Keratinocyte (primary cell): ENCODE measurements at regions not wholly inside any gene's neighbourhood (a gene's known extent, or its start where the extent isn't known, plus 50 kb on each side); places are given as distances from the start of the nearest gene placed in this dataset.

Experiments
- DNase-seq: peaks from one replicate; pipeline ENCODE4 v3.0.0-alpha.2; 2011; ENCODE audit warnings: low read depth, missing footprints, low spot score
- FAIRE-seq: peaks from 2 replicates; lab custom pipeline; 2011; peaks lifted over from hg19 to GRCh38; lab: Jason Lieb, UNC
- H2AFZ ChIP-seq: 2 replicates; pipeline ENCODE4 v1.6.0; 2012; ENCODE audit warnings: low read length, control low read depth, inconsistent platforms; ENCODE audit not compliant: control insufficient read depth
- H3K27ac ChIP-seq: 2 replicates; pipeline ENCODE4 v1.5.1; 2011; ENCODE audit warnings: low read length; ENCODE audit not compliant: control insufficient read depth, insufficient read depth
- H3K27me3 ChIP-seq: 3 replicates; pipeline ENCODE4 v1.6.0; 2011; ENCODE audit warnings: low read length; ENCODE audit not compliant: control insufficient read depth, insufficient read depth; ENCODE audit errors: extremely low read depth
- H3K36me3 ChIP-seq, 2 experiments: 2 replicates in 1 of 2; 3 replicates in 1 of 2; pipeline ENCODE4 v1.5.1; 2011; ENCODE audit warnings: low read length in 2 of 2, mild to moderate bottlenecking in 1 of 2; ENCODE audit not compliant: control insufficient read depth in 2 of 2, insufficient read depth in 2 of 2; ENCODE audit errors: extremely low read depth in 1 of 2
- H3K4me1 ChIP-seq: 3 replicates; pipeline ENCODE4 v1.5.1; 2011; ENCODE audit warnings: low read length; ENCODE audit not compliant: control insufficient read depth, insufficient read depth; ENCODE audit errors: extremely low read depth
- H3K4me2 ChIP-seq: 3 replicates; pipeline ENCODE4 v1.6.0; 2011; ENCODE audit warnings: low read depth, low read length; ENCODE audit not compliant: control insufficient read depth, insufficient read depth; ENCODE audit errors: extremely low read depth
- H3K4me3 ChIP-seq, 3 experiments: fragments of 200-600 bp in 1 of 3; sonication (generic) in 1 of 3; 2 replicates in 2 of 3; 3 replicates in 1 of 3; pipeline ENCODE4 v1.5.1; 2011 to 2016; ENCODE audit warnings: low read length in 3 of 3, mild to moderate bottlenecking in 3 of 3, control low read depth in 2 of 3, inconsistent platforms in 1 of 3, low read depth in 1 of 3, mixed read lengths in 1 of 3, mixed run types in 1 of 3, moderate library complexity in 1 of 3; ENCODE audit not compliant: control insufficient read depth in 2 of 3, insufficient read depth in 2 of 3; ENCODE audit errors: extremely low read depth in 1 of 3
- H3K79me2 ChIP-seq: 2 replicates; pipeline ENCODE4 v1.6.0; 2012; ENCODE audit warnings: low read length; ENCODE audit not compliant: control insufficient read depth, insufficient read depth
- H3K9ac ChIP-seq: 3 replicates; pipeline ENCODE4 v1.6.0; 2011; ENCODE audit warnings: low read length; ENCODE audit not compliant: control insufficient read depth, insufficient read depth; ENCODE audit errors: extremely low read depth
- H3K9me1 ChIP-seq: 3 replicates; pipeline ENCODE4 v1.6.0; 2011; ENCODE audit warnings: low read length; ENCODE audit not compliant: control insufficient read depth, insufficient read depth; ENCODE audit errors: extremely low read depth
- H3K9me3 ChIP-seq: 2 replicates; pipeline ENCODE4 v1.5.1; 2012; ENCODE audit warnings: low read depth, low read length; ENCODE audit not compliant: control insufficient read depth
- H4K20me1 ChIP-seq: 3 replicates; pipeline ENCODE4 v1.6.0; 2011; ENCODE audit warnings: low read length; ENCODE audit not compliant: control insufficient read depth, insufficient read depth; ENCODE audit errors: extremely low read depth
- EZH2 ChIP-seq: IDR thresholded peaks from one replicate; pipeline ENCODE4 v1.6.1; 2012; ENCODE audit warnings: inconsistent platforms, mild to moderate bottlenecking, low read length, moderate library complexity
- dilution Hi-C: fragments of 300-500 bp; cut with MboI; formaldehyde crosslinking; loops from one replicate; pipeline ENCODE4 v1.7.0; 2020; ENCODE audit warnings: low sequenced_read_pairs; ENCODE audit not compliant: extremely low pct_ligation_motif_present
- TF ChIP-seq, protein P1 (sequence below), 3 experiments: IDR thresholded peaks in 1 of 3; conservative IDR thresholded peaks in 1 of 3; optimal IDR thresholded peaks in 1 of 3; 2 replicates in 2 of 3; 3 replicates in 1 of 3; pipeline versions ENCODE3 to v1.5.1; 2011; ENCODE audit warnings: low read length in 3 of 3, mild to moderate bottlenecking in 3 of 3, moderate library complexity in 2 of 3, control low read depth in 1 of 3, inconsistent platforms in 1 of 3; ENCODE audit not compliant: insufficient read depth in 2 of 3; ENCODE audit errors: extremely low read depth in 1 of 3

DNA sequence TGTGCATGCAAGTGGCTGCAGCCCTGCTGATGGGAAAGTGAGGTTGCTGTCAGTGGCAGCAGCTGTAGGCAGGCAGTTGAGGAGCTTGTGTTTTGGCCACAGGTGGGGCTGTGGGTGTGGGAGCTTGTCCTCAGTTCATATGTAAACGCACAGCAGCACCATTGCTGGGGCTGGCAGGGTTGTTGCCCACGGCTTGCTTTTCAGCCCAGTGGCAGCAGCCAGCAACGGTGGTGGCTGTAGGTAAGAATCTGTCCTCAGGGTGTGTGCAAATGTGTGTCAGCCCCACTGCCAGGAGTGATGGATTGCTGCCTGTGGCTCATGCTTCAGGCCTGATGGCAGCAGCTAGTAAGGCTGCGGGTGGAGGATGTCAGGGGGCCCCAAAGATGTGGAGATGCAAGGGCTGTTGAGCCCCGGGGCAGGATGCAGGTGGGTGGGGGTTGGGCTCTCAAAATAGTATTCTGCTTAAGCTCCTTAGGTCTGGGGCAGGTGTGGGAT is 141.3 kb upstream of the THUMPD2 start:
- H3K9ac ChIP-seq = no peak overlapping the region
- H3K79me2 ChIP-seq = no peaks in the 10 kb centered on the region
- no peak for FAIRE-seq
- H3K4me2 ChIP-seq = no peak overlapping the region
- no peak overlapping the region for H3K4me3 ChIP-seq
- no peaks in the 10 kb centered on the region for H3K4me1 ChIP-seq
- H3K27ac ChIP-seq = no peak overlapping the region
- H3K36me3 ChIP-seq = no peaks in the 10 kb centered on the region
- dilution Hi-C loops = no loop called here
- H3K9me3 ChIP-seq = no peaks in the 10 kb centered on the region
- no peak overlapping the region for H2AFZ ChIP-seq
- no peak for TF ChIP-seq EZH2
- TF ChIP-seq, protein P1, sequence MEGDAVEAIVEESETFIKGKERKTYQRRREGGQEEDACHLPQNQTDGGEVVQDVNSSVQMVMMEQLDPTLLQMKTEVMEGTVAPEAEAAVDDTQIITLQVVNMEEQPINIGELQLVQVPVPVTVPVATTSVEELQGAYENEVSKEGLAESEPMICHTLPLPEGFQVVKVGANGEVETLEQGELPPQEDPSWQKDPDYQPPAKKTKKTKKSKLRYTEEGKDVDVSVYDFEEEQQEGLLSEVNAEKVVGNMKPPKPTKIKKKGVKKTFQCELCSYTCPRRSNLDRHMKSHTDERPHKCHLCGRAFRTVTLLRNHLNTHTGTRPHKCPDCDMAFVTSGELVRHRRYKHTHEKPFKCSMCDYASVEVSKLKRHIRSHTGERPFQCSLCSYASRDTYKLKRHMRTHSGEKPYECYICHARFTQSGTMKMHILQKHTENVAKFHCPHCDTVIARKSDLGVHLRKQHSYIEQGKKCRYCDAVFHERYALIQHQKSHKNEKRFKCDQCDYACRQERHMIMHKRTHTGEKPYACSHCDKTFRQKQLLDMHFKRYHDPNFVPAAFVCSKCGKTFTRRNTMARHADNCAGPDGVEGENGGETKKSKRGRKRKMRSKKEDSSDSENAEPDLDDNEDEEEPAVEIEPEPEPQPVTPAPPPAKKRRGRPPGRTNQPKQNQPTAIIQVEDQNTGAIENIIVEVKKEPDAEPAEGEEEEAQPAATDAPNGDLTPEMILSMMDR (optimal IDR thresholded peaks at IDR 0.05 in 1 of 3, IDR thresholded peaks at IDR 0.05 in 1 of 3, conservative IDR thresholded peaks at IDR 0.05 in 1 of 3; ENCODE audit: extremely low read depth in 1 of 3, insufficient read depth in 2 of 3, low read length in 3 of 3) = no peak
- H3K9me1 ChIP-seq = no peaks in the 10 kb centered on the region
- H4K20me1 ChIP-seq = no peaks in the 10 kb centered on the region
- H3K27me3 ChIP-seq = no peaks in the 10 kb centered on the region
- no peak for DNase-seq

DNA sequence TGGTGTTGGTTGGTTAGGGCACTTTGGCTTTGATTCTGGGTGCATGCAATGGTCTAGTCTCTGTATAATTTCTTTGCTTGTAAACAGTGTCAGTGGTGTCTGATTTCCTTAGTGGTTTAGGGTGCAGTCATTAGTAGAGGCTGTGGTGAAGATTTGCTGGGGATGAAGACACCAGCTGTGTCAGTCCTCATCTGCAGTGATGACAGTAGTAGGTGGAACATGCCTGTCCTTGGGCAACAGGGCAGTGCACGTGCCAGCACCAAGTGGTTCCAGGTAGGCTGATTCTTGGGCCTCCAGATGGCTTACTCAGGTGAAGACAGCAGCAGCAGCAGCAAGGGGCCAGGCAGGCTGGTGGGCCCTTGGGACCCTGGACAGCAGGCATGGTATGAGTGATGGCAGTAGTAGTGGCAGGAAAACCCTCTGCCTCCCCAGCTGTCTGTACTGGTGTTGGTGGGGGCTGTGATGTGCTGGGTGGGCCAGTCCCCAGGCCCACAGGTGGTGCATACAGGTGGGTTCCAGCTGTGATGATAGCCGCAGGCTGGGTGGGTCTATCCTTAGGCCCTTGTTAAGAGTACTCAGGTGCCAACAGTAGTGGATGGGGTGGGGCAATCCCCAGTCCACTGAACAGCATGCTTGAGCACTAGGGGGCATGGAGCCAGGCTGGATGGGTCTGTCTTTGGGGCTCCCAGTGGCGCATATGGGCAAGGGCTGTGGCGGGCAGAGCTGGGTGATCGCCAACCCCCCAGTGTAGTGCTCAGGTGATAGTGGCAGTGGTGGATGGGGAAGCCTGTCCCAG is 140.7 kb upstream of the THUMPD2 start:
- H2AFZ ChIP-seq = no peak overlapping the region
- no peak for DNase-seq
- dilution Hi-C loops = no loop called here
- no peaks in the 10 kb centered on the region for H3K4me1 ChIP-seq
- no peak overlapping the region for H3K4me2 ChIP-seq
- H4K20me1 ChIP-seq = no peaks in the 10 kb centered on the region
- H3K9me3 ChIP-seq = no peaks in the 10 kb centered on the region
- H3K9me1 ChIP-seq = no peaks in the 10 kb centered on the region
- no peak for FAIRE-seq
- no peaks in the 10 kb centered on the region for H3K27me3 ChIP-seq
- no peaks in the 10 kb centered on the region for H3K36me3 ChIP-seq
- no peak for TF ChIP-seq EZH2
- TF ChIP-seq, protein P1 (optimal IDR thresholded peaks at IDR 0.05 in 1 of 3, IDR thresholded peaks at IDR 0.05 in 1 of 3, conservative IDR thresholded peaks at IDR 0.05 in 1 of 3; ENCODE audit: extremely low read depth in 1 of 3, insufficient read depth in 2 of 3, low read length in 3 of 3) = no peak
- H3K9ac ChIP-seq = no peak overlapping the region
- no peak overlapping the region for H3K4me3 ChIP-seq
- no peaks in the 10 kb centered on the region for H3K79me2 ChIP-seq
- no peak overlapping the region for H3K27ac ChIP-seq
